ENCODE measurements at regions not wholly inside any gene's neighbourhood (a gene's known extent, or its start where the extent isn't known, plus 50 kb on each side); places are given as distances from the start of the nearest gene placed in this dataset.

GRCh38 chr9:24333629-24334028 lies 212.1 kb downstream of the IZUMO3 start:
- TF ChIP-seq POLR2A (IDR thresholded peaks at IDR 0.05; ENCODE audit: insufficient read depth in 1 of 2, low read depth in 2 of 2, low read length in 2 of 2) (no peak), CEBPB (IDR thresholded peaks at IDR 0.05; ENCODE audit: borderline replicate concordance, low read depth, low read length) (no peak), TAF1 (CRISPR knock-in tag; IDR thresholded peaks at IDR 0.05) (no peak), JUN (CRISPR knock-in tag; IDR thresholded peaks at IDR 0.05) (no peak), HNF4A (CRISPR knock-in tag; IDR thresholded peaks at IDR 0.05) (no peak), SUZ12 (IDR thresholded peaks at IDR 0.05; ENCODE audit: low read depth, low read length) (no peak), ZNF253 (CRISPR knock-in tag; IDR thresholded peaks at IDR 0.05; ENCODE audit: borderline replicate concordance) (no peak), XRCC5 (optimal IDR thresholded peaks at IDR 0.05; ENCODE audit: low read length) (no peak), MEIS1 (CRISPR knock-in tag; IDR thresholded peaks at IDR 0.05; ENCODE audit: borderline replicate concordance) (no peak), ELF1 (CRISPR knock-in tag; IDR thresholded peaks at IDR 0.05) (no peak)
- TF ChIP-seq, protein P1, sequence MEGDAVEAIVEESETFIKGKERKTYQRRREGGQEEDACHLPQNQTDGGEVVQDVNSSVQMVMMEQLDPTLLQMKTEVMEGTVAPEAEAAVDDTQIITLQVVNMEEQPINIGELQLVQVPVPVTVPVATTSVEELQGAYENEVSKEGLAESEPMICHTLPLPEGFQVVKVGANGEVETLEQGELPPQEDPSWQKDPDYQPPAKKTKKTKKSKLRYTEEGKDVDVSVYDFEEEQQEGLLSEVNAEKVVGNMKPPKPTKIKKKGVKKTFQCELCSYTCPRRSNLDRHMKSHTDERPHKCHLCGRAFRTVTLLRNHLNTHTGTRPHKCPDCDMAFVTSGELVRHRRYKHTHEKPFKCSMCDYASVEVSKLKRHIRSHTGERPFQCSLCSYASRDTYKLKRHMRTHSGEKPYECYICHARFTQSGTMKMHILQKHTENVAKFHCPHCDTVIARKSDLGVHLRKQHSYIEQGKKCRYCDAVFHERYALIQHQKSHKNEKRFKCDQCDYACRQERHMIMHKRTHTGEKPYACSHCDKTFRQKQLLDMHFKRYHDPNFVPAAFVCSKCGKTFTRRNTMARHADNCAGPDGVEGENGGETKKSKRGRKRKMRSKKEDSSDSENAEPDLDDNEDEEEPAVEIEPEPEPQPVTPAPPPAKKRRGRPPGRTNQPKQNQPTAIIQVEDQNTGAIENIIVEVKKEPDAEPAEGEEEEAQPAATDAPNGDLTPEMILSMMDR (CRISPR knock-in tag; IDR thresholded peaks at IDR 0.05): no peak
